ENCODE measurements at regions not wholly inside any gene's neighbourhood (a gene's known extent, or its start where the extent isn't known, plus 50 kb on each side); places are given as distances from the start of the nearest gene placed in this dataset.

DNA sequence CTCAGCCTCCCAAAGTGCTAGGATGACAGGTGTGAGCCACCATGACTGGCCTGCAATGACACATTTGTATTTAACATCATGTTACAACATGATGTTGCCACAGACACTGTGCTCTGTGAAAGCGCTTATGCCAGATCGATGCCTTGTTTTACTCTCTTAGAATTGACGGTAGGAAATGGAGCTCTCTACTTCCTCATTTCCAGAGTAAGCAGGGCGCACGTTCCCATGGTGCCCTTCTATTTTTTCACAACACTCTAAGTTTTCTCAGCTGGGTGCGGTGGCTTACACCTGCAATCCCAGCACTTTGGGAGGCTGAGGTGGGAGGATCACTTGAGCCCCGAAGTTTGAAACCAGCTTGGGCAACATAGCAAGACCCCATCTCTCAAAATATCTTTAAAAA is 60.7 kb upstream of the DHRSX start:
- TF ChIP-seq POLR2A (IDR thresholded peaks at IDR 0.05; ENCODE audit: low read length) (no peak), GATA1 (IDR thresholded peaks at IDR 0.05; ENCODE audit: low read depth, low read length) (no peak)
